A549 (cell line): ENCODE measurements at regions not wholly inside any gene's neighbourhood (a gene's known extent, or its start where the extent isn't known, plus 50 kb on each side); places are given as distances from the start of the nearest gene placed in this dataset.

Experiments used
- ZFP36 ChIP-seq: fragments of 450-650 bp; IDR thresholded peaks from 2 replicates; pipeline ENCODE4 v1.6.1; 2014; ENCODE audit warnings: borderline replicate concordance; ENCODE audit not compliant: partially characterized antibody
- TF ChIP-seq, protein P1 (sequence below): fragments of 200-600 bp; sonication (generic); IDR thresholded peaks from 2 replicates; pipeline ENCODE4 v1.6.1; 2016; ENCODE audit warnings: antibody characterized with exemption, mild to moderate bottlenecking, moderate library complexity

DNA sequence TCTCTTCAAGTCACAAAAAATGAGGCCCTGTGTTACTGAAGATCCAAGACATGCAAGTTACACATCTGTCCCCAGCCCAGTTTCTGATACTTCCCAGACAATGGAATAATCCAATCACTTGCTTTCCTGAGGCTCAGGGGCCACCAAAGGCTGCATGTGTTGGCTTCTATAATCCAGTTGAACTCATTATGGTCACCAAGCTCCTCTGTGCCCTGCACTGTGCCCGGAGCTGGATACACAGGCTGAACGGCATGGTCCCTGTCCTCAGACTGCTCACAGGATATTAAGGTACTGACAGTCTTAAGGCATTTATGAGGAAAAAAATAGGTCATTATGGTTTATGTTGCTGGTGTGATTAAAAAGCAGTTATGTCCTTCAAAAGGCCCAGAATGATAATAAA is 117.0 kb upstream of the SYT6 start:
- TF ChIP-seq, protein P1, sequence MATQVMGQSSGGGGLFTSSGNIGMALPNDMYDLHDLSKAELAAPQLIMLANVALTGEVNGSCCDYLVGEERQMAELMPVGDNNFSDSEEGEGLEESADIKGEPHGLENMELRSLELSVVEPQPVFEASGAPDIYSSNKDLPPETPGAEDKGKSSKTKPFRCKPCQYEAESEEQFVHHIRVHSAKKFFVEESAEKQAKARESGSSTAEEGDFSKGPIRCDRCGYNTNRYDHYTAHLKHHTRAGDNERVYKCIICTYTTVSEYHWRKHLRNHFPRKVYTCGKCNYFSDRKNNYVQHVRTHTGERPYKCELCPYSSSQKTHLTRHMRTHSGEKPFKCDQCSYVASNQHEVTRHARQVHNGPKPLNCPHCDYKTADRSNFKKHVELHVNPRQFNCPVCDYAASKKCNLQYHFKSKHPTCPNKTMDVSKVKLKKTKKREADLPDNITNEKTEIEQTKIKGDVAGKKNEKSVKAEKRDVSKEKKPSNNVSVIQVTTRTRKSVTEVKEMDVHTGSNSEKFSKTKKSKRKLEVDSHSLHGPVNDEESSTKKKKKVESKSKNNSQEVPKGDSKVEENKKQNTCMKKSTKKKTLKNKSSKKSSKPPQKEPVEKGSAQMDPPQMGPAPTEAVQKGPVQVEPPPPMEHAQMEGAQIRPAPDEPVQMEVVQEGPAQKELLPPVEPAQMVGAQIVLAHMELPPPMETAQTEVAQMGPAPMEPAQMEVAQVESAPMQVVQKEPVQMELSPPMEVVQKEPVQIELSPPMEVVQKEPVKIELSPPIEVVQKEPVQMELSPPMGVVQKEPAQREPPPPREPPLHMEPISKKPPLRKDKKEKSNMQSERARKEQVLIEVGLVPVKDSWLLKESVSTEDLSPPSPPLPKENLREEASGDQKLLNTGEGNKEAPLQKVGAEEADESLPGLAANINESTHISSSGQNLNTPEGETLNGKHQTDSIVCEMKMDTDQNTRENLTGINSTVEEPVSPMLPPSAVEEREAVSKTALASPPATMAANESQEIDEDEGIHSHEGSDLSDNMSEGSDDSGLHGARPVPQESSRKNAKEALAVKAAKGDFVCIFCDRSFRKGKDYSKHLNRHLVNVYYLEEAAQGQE, result no peak
- TF ChIP-seq ZFP36, result no peak
